NCI-H1105 treated with DMSO at 0.1 percent for 48 hours (cell line): ENCODE measurements at regions not wholly inside any gene's neighbourhood (a gene's known extent, or its start where the extent isn't known, plus 50 kb on each side); places are given as distances from the start of the nearest gene placed in this dataset.
"Not testable (repeated sequence)": the region's sequence is repeated elsewhere in the genome, so short reads cannot be mapped to it uniquely, and the experiment has no call there.

Experiments used
- DNase-seq: peaks from one replicate; lab custom pipeline; 2025; lab: John Stamatoyannopoulos, UW

DNA sequence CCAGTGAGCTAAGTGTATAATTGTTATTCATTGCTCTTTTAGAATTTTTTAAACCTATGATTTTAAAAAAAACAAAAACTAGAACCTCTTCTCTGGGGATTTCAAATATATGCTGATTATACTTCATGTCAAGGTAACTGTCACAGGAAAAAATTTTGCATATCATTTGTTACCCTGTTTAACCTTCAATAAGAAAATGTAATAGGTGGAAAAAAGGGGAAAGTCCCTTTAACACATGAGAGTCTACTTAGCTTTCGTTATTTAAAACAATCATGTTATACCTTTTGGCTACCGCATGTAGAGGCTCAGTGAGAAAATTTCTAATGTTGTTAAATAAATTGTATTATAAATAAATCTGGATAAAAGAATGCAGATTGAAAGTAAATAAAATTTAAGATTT, 190.1 kb upstream of the AKR1E2 start:
- no peak for DNase-seq

DNA sequence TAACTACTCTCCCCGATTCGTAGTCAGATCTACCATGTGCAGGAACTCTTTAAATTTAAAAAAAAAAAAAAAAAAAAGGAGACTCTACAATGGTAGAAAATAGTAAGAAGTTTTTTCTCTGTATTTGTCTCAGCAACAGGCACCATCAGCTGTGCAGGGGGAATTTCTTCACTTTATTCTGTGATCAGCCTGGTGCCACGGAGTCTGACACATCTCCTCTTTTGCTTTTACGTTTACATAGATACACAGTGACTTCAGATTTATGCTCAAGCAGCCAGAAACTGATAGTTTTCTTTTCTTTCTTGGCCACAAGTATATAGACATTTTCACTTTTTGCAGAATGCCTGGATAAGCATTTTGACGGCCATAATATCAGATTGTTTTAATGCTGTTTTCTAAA, 190.6 kb upstream of the AKR1E2 start:
- no peak for DNase-seq

DNA sequence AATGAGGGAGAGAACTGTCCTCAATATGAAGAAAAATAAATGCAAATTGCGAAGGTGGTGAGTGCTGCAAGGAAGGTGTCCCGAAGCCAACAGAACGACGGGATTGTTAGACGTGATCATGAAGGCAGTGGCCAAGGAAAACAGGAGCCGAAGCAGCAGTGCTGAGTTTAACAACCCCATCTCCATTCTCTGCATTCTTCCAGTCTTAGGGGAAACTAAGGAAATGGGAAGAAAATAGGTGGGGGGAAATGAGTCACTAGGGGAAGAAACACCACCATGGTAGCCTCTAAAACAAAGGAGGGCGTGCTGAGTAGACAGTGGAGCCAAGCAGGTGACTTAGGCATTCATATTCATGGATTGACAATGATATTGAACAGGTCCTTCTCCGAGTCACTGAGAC, 192.2 kb upstream of the AKR1E2 start:
- no peak for DNase-seq

DNA sequence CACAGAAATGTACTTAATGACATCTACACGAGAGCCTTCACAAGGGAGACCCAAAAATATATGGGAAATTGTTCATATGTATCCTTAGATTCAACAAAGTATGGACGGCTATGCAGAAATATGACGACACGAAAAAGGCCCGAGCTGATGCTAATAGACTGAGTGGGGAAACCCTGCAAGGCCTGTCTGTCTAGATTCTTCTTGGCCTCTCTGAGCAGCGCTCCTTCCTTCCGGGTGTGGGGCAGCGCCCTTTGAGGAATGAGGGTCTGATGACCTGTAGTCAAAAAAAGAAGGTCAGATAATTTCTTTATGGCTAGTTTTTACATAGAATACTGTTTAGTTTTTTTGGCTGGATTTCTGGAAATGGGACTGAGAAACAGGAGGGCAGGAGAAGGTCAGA, 192.8 kb upstream of the AKR1E2 start:
- no peak for DNase-seq

DNA sequence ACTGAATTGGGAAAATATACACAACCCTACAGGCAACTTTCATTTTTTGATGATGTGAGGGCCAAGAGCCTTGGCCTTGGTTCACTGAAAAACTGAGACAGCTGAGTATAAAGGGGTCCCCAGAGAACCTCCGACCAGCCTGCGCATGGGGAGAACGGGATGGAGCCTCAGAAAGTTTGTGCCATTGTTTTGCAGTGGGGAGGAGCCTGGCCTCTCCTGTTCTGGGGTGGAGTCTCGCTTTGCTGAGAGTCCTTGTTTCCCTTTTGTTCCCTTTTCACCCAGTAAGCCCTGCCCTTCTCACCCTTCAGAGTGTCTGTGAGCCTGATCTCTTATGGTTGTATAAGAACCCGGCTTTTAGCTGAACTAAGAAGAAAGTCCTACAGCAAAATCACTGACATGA, 193.2 kb upstream of the AKR1E2 start:
- no peak for DNase-seq

DNA sequence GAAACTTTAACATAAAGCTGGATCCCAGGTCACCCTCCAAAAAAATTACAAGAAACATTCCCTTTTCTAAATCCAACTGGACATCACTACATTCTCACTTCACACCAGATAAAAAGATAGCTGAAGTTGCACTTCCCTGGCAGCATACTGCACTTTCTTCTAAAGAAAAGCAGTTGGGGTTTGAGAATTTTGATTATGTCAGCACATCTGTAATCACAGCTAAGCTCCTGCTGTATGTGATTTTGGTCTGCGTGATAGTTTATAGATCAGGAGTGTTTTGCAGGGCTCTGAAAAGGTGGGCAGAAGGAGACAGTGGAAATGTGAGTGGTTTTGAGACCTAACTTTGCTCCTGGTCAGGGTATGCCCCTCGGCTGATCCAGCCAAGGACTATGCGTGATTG, 199.1 kb upstream of the AKR1E2 start:
- DNase-seq, result no peak

DNA sequence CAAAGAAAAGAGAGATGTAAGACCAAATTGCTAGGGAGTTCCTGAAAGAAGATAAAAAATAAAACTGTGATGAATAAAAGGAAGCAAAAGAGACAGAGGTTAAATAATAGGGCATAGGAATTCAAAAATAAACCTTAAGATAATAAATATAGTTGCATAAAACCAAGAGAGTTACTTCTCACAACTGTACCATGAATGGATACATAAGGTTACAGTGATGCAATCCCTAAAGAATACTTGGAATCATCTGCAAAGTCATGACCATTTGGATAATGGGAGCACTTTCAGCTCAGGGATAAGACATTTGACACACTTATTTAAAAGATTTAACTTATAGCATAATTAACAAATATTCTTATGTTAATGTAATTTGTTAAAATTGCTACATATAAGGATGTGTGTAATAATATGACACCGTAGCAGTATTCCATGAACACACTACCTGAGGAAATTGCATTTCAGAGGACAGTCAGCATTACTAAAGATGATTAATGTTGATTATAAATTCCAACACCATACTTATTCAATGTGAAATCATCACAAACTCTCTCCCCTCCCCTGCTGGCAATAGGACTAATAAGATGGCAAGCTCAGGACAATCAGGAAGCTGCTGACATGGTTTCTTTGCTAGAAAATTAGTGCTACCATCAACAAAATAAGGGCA, 202.1 kb upstream of the AKR1E2 start:
- no peak for DNase-seq

DNA sequence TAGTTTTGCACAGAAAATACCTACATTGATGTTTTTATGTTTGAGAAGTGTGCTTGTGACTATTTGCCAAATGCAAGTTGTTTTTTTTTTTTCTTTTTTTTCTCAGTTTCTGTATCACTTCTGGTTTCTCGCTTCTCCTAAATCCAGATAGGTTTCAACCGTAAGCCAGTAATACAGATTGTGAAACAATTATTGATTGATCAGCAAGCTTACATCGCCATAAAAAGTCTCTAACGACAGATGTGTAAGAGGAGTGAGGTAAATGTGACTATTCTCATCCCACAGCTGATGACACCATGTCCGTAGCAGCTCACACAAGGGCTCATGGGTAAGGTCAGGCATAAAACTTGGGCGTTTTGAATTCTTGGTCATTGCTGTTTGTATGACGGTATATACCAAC, 202.8 kb upstream of the AKR1E2 start:
- no peak for DNase-seq

DNA sequence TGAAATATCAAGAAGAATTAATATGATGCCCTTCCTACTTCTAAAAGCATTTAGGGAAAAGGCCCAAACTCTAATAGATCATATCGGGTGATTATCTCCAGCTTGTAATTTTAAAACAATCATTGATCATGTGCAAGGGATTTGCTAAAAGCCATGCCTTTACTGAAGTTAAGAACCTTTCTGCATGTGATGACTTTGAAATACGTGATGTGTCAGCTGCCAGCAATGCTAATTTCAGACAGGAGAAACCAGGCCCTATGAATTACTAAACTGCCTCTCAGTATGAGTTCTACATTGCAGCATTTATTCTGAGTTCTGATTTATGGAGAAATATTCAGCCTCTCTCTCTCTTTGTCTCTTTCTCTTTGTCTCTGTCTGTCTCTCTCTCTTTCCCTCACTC, 203.6 kb upstream of the AKR1E2 start:
- no peak for DNase-seq

DNA sequence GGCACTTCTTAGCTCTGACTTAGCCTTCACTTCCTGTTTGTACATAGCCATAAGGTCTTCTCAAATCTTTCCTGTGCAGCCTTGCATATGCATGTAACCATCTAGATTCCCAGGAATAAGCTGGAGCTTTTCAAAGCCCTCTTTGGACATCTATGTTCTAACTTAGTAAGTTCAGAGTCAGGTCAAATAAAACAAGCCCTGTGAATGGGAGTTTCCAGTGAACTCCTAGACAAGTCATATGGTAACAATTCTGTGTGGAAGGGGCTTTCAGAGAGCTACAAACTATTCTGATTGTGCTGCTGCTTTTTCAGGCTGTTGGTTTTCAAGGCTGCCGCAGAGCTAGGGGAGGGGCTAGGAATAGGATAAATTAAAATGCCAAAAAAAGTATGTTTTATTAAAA, 208.4 kb upstream of the AKR1E2 start:
- no peak for DNase-seq

DNA sequence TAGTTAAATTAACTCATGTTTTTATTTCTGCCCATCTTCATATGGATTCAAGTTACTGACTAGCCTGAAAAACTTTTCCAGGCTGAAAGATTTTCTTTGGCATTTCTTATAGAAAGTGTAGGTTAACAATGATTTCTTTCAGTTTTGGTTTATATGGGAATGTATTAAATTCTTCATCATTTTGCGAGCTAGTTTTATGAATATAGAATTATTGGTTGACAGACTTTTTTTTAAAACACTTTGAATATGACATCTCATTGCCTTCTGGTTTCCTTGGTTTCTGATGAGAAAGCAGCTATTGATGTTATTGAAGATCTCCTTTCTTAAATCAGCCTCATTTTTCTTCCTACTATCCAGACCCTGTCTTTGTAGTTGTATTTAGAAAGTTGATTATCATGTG, 211.0 kb upstream of the AKR1E2 start:
- DNase-seq, result no peak

DNA sequence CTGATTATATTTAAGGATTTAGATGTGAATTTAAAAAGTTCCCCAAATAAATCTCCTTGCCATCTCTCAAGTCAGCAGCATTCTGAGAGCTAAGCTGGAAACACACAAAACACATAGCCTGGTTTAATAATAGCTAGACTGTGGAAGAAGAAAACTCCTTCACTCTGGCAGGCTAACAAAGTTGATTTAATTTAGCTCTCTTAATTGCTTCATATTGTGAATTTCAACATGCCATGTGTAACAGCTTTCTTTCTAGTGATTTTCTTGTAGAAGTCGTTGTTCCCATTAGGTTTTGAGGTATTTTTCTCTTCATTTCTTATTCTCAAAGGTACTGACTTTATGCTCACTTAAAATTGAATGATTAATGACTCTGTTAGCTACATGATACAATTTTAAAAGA, 216.8 kb upstream of the AKR1E2 start:
- DNase-seq, result no peak

DNA sequence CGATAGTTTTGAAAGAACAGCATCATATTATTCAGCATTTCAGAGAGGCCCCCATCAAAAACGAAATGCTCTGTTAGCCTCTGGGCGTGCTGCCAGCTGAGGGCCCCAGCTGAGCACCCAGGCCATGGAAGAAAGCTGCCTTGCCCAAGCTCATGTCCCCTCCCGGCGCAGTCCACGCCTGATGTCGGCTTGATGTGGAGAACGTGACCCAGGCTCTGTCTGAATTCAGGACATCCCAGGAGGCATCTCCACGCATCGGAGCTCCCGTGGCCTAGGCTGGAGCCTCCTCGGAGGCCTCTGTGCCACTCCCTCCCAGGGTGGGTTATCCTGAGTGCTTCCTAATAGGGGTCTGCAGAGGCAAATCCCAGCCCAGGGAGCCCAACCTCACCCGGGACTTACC, 218.3 kb upstream of the AKR1E2 start:
- DNase-seq, result no peak

DNA sequence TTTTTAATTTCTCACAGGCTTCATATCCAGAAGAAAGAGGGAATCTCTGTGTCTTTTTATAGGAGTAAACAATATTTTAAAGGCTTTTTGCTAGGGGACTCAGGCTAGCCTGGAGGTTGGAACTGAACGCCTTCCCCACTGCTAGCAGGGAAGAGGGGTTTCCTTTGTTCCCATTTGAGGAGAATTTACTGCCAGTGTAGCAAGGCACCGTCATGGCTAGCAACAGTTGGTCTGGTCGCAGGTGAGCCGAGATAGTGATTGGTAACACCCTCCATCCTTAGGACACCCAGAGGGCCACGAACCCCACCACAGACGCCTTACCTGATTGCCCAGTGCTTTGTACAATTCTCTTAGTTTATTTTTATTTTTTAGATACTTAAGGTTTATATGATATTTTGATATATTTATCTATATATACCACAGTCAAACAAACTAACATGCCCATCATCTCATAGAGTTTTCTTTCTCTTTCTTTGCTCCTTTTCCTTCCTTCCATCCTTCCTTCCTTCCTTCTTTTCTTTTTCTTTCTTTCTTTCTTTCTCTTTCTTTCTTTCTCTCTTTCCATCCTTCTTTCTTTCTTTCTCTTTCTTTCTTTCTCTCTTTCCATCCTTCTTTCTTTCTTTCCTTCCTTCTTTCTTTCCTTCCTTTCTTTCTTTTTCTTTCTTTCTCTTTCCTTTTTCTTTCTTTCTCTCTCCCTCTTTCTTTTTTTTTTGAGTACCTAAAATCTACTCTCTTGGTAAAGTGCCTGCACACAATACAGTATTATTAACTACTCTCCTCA, 219.0 kb upstream of the AKR1E2 start:
- DNase-seq, result no peak

DNA sequence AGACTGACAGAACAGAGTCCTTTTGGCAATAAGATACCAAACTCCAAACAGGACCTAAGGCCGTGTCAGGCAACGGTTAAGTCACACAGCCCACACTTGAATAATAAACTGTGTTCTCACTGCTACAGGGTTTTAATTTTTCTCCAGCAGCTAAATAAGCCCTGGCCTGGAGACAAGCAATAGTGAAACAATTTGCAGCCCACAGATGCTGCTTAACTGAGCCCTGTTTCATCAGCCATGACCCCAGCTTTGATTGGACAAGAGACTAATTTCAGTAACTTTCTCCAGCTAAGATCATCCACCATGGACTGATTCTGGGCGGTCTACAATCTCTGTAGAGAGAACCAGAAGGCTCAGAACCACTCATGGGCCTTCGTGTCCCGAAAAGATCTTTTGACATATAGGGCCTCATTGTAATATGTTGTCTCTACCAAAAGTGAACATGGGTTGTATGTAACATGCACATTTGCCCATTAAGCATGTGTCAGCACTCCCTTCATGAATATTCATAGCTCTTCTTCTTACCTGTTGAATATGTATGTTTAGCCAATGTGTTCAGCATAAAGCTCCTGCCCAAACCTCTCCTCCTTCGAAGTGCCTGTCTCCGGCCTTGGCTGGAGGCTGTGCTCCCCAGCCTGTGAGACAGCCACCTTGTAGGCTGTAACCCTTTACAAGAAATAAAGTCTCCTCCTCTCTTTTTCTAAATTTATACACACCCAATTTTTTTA, 223.1 kb upstream of the AKR1E2 start:
- no peak for DNase-seq

DNA sequence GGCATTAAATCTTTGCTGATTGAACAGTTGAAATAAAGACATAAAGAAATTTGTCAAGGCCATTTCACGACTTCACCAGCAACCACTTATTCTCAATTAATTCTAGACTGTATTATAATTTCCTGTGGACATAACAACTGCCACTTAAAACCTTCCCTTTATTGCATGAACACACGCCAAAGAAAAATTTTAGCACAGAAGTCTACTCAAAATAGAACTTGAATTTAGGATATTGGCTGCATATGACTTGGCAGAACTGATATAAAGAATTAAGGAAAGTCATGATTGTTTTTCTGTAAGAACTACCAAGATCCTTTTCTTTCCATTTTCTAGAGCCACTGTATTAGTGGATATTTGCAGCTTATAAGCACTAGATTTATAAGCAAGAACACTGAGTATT, 226.5 kb upstream of the AKR1E2 start:
- DNase-seq, result no peak

DNA sequence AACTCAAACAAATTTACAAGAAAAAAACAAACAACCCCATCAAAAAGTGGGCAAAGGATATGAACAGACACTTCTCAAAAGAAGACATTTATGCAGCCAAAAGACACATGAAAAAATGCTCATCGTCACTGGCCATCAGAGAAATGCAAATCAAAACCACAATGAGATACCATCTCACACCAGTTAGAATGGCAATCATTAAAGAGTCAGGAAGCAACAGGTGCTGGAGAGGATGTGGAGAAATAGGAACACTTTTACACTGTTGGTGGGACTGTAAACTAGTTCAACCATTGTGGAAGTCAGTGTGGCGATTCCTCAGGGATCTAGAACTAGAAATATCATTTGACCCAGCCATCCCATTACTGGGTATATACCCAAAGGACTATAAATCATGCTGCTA, 228.1 kb upstream of the AKR1E2 start:
- not testable (repeated sequence) for DNase-seq

DNA sequence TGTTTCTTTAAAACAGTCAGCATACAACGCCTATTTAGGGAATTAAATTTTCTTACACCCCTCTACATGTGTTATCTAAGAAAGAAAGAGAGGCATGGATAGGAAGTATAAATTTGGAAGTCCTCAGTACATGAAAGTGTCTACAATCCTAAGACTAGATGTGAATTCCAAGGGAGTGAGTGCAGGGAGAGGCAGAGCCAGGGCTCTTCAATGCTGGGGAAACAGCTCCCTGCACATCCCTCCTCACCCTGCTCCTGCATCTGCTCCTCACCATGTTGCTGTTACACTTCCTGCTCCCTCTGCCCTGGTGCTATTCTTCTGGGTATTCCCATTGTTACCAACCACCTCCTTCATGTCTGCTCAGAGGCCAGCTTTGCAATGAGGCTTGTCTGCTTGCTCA, 229.1 kb upstream of the AKR1E2 start:
- DNase-seq, result no peak

DNA sequence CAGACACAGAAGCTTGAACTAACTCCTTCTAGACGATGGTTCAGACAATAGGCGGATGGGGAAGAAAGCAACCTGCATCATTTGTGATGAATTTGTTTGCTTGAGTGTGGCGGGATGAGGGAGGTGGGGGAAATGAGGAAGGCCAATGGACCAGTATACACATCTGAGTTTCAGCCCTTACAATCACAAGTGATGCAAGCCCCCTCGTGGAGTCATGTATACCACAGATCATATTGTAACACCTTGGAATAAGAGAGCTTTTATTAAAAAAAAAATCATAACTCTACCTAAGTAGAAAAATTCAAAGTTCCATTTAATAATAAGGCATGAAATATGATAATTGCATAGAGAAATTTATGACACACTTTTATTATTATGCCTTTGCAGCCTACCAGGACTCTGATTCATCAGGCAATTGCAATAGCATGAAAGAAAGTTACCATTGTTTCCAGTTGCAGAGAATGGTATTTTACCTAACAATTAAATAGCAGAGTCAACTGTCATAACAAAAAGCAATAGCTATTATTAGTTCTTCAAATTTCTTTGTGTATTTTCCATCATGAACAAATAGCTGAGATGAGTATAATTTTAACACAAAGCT, 230.2 kb upstream of the AKR1E2 start:
- DNase-seq, result no peak

DNA sequence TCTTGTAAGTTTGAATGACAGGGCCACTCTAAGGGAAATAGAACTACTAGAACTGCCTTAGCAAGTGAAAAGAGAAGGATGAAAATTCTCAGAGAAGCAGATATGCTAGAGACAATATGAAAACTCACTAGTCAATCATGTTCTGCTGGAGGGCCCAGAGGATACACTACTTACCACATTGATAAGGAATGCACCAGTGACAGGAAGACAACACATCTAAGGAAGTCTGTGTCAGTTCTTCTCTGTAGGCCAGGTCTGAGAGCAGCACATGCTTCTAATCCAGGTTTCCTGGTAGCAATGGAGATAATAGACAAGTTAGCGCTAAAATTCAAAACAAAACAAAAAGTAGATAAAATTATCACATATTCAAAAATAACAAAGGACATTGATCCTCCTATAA, 235.2 kb upstream of the AKR1E2 start:
- no peak for DNase-seq

DNA sequence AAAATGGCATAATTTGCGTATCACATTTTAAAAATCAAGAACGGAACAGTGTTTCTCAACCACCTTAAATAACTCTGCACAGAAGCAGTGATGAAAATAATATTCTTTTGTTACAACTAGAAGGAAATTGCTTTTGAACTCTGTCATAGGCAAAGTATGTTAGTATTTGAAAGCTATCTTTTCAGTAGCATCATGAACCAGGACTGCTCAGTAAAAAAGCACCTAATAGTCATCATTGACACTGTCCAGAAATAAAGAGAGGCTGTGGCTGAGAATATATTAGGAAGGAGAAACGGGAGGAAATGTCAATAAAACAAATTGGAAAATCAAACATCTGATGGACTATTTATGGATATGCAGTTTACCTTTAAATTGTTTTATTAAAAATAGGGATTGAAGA, 237.2 kb upstream of the AKR1E2 start:
- no peak for DNase-seq

DNA sequence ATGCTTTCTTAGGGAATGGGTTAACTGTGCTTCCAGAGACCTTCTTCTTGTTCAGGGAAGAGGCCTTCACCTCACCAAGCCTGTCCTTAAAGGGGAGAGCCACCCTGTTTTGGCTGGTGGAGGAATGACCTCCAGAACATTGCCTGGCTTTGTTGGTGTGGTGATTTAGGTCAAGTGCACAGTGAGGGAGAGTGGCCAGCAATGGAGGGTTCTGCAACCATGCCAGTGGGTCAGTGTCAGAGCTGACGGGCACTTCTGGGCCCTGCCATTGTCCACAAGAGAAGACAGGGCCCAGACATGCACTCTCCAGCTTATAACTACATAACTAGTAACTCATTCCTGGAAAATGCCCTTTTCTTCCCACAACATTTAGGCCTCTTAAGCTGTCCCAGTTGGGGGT, 238.5 kb upstream of the AKR1E2 start:
- DNase-seq, result no peak

DNA sequence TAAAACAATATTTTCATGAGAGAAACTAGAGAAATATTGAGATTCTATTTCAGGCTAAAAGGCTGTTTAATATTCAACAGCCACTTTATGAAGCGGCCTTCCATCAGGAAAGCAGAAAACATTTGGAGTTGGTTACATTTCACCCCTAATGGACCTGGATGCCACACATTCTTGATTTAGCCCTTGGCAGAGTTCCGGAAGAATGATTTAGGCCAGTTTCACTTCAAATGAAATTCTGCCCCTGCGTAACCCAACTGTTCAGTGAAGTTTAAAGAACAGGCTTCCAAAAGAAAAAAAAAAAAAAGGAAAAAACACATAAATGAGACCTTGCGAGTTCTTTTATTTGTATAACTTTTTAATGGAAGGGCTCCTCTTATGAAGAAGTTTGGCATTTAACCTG, 239.2 kb upstream of the AKR1E2 start:
- no peak for DNase-seq
